ENCODE measurements at regions not wholly inside any gene's neighbourhood (a gene's known extent, or its start where the extent isn't known, plus 50 kb on each side); places are given as distances from the start of the nearest gene placed in this dataset.

- no peak overlapping the region for H2AK5ac ChIP-seq (ENCODE audit: insufficient read length, low read length)
Observed at GRCh38 chr7:98761225-98761624, 108.6 kb downstream of the TMEM130 start.

More at GRCh38 chr7:98761225-98761624, 108.6 kb downstream of the TMEM130 start:
- Mint-ChIP-seq H3K4me3 (no peak overlapping the region), H3K27ac (no peak overlapping the region; a peak in 1 of 7 replicates), H3K27me3 (ENCODE audit: low read depth) (peaks cover 20% of the 10 kb centered on the region), H3K9me3 (no peaks in the 10 kb centered on the region; a peak in 1 of 5 replicates), H3K36me3 (ENCODE audit: insufficient read depth in 1 of 3, low read depth in 3 of 3) (no peaks in the 10 kb centered on the region), H3K4me1 (peaks cover 2 to 7% of the 10 kb centered on the region in 2 experiments; a peak in 3 of 4 replicates)
- Histone ChIP-seq H2BK5ac (ENCODE audit: insufficient read length, low read length) (no peak overlapping the region), H4K91ac (ENCODE audit: insufficient read length, low read depth, low read length) (no peak overlapping the region), H3K9ac (ENCODE audit: extremely low read depth, insufficient read length, low read length) (no peak overlapping the region), H3K56ac (ENCODE audit: insufficient read length, low read depth, low read length) (no peak overlapping the region), H3K23ac (ENCODE audit: insufficient read length, low read depth, low read length) (no peak overlapping the region), H4K5ac (ENCODE audit: insufficient read length, low read depth, low read length) (no peak overlapping the region), H3K4me1 (ENCODE audit: insufficient read depth, low read length) (no peaks in the 10 kb centered on the region), H3K18ac (ENCODE audit: insufficient read length, low read depth, low read length) (no peak overlapping the region), H2BK12ac (ENCODE audit: insufficient read length, low read depth, low read length) (no peak overlapping the region), H3K4me2 (ENCODE audit: insufficient read depth, insufficient read length, low read length) (no peak overlapping the region), H3K23me2 (ENCODE audit: insufficient read length, low read depth, low read length, poor library complexity, severe bottlenecking) (no peaks in the 10 kb centered on the region), H3K79me2 (ENCODE audit: insufficient read depth, low read length) (no peaks in the 10 kb centered on the region), H3T11ph (ENCODE audit: low read length) (no peak overlapping the region), H4K20me1 (ENCODE audit: control insufficient read depth, insufficient read depth, insufficient read length) (no peaks in the 10 kb centered on the region), H3K27me3 (ENCODE audit: insufficient read depth, low read length) (no peaks in the 10 kb centered on the region), H2BK120ac (ENCODE audit: low read depth, low read length, poor library complexity, severe bottlenecking) (no peak overlapping the region), H3K27ac (ENCODE audit: insufficient read length, low read depth, low read length) (no peak overlapping the region), H3K9me3 (ENCODE audit: control insufficient read depth, low read depth, low read length) (no peaks in the 10 kb centered on the region), H3K4ac (ENCODE audit: low read depth, low read length) (no peak overlapping the region), H2AFZ (ENCODE audit: low read length) (no peak overlapping the region), H3K14ac (ENCODE audit: insufficient read depth, low read length) (no peak overlapping the region), H3K79me1 (ENCODE audit: insufficient read depth, low read depth, low read length, poor library complexity, severe bottlenecking) (no peaks in the 10 kb centered on the region), H4K8ac (replicated peaks; ENCODE audit: insufficient read length, low read depth, low read length) (no peak overlapping the region), H2BK15ac (ENCODE audit: low read depth, low read length) (no peak overlapping the region), H2BK20ac (ENCODE audit: low read depth, low read length, poor library complexity, severe bottlenecking) (no peak overlapping the region)
- no peak for DNase-seq
- TF ChIP-seq CTCF (conservative IDR thresholded peaks at IDR 0.05), result no peak
- WGBS (ENCODE audit: extremely low coverage, insufficient read length, low lambda C conversion rate), result no CpG with 5 or more reads among the region's 1 CpG

Measured in H9 (cell line).